GM12878 (cell line): ENCODE measurements at regions not wholly inside any gene's neighbourhood (a gene's known extent, or its start where the extent isn't known, plus 50 kb on each side); places are given as distances from the start of the nearest gene placed in this dataset.

Experiments used
- ATAC-seq: fragments of 200-7000 bp; cut with Tn5 transposase; 3 replicates; pipeline ENCODE4 v1.9.1; 2020; ENCODE audit warnings: mild to moderate bottlenecking, moderate library complexity
- BruUV-seq: library from RNA; stranded (reverse); fragments of 400-500 nt; replicated peaks from 2 replicates; lab custom pipeline; 2021; lab: Mats Ljungman, UMichigan
- CTCF ChIA-PET: fragments of 300-600 bp; sonication (Branson Sonifier 250); formaldehyde crosslinking; extraction: SDS; loops from one replicate; lab custom pipeline; 2021; ENCODE audit warnings: inconsistent platforms; lab: Yijun Ruan, JAX
- POLR2A ChIA-PET: fragments of 350-600 bp; formaldehyde crosslinking; extraction: SDS; loops from one replicate; lab custom pipeline; 2021; ENCODE audit warnings: inconsistent platforms; lab: Charles Lee
- RAD21 ChIA-PET: fragments of 300-600 bp; sonication (Branson Sonifier 250); formaldehyde crosslinking; loops from one replicate; lab custom pipeline; 2023; ENCODE audit warnings: antibody characterized with exemption; ENCODE audit not compliant: unreplicated experiment; lab: Charles Lee
- SMC1A ChIA-PET: fragments of 300-600 bp; sonication (Branson Sonifier 250); formaldehyde crosslinking; loops from one replicate; lab custom pipeline; 2023; ENCODE audit not compliant: unreplicated experiment, uncharacterized antibody; lab: Charles Lee
- DNase-seq: peaks from one replicate; pipeline ENCODE4 v3.0.0-alpha.2; 2011; ENCODE audit warnings: low read depth, low spot score
- FAIRE-seq: peaks from 3 replicates; lab custom pipeline; 2011; peaks lifted over from hg19 to GRCh38; lab: Jason Lieb, UNC
- H2AFZ ChIP-seq: 2 replicates; pipeline ENCODE4 v1.6.0; 2011; ENCODE audit warnings: low read depth, low read length, control low read depth; ENCODE audit not compliant: control insufficient read depth
- H3K27ac ChIP-seq: 2 replicates; pipeline ENCODE4 v1.5.1; 2011; ENCODE audit warnings: control low read depth; ENCODE audit not compliant: control insufficient read depth, insufficient read depth
- H3K27me3 ChIP-seq, 2 experiments: replicated peaks in 1 of 2; 2 replicates each; pipeline versions ENCODE4 v1.6.0 to v1.6.1; 2011; ENCODE audit warnings: low read length in 1 of 2; ENCODE audit not compliant: control insufficient read depth in 2 of 2, insufficient read depth in 2 of 2
- H3K36me3 ChIP-seq, 2 experiments: 2 replicates each; pipeline ENCODE4 v1.5.1; 2011; ENCODE audit warnings: low read length in 1 of 2; ENCODE audit not compliant: control insufficient read depth in 2 of 2, insufficient read depth in 2 of 2
- H3K4me1 ChIP-seq: 2 replicates; pipeline ENCODE4 v1.6.1; 2011; ENCODE audit warnings: mild to moderate bottlenecking, low read length, moderate library complexity, mixed read lengths; ENCODE audit not compliant: control insufficient read depth, insufficient read depth
- H3K4me2 ChIP-seq: 2 replicates; pipeline ENCODE4 v1.6.0; 2011; ENCODE audit warnings: control low read depth; ENCODE audit not compliant: control insufficient read depth, insufficient read depth
- H3K4me3 ChIP-seq: fragments of 200-600 bp; sonication (generic); 2 replicates; pipeline ENCODE4 v1.5.1; 2016
- H3K79me2 ChIP-seq: 2 replicates; pipeline ENCODE4 v1.6.0; 2011; ENCODE audit warnings: low read length; ENCODE audit not compliant: control insufficient read depth, insufficient read depth
- H3K9ac ChIP-seq: 2 replicates; pipeline ENCODE4 v1.8.0; 2011; ENCODE audit warnings: low read length, control low read depth, mixed read lengths; ENCODE audit not compliant: control insufficient read depth, insufficient read depth
- H3K9me3 ChIP-seq: replicated peaks from 3 replicates; pipeline ENCODE4 v1.5.1; 2011; ENCODE audit warnings: mild to moderate bottlenecking, low read length; ENCODE audit not compliant: control insufficient read depth, insufficient read depth
- H4K20me1 ChIP-seq: 2 replicates; pipeline ENCODE4 v1.6.0; 2011; ENCODE audit not compliant: control insufficient read depth, insufficient read depth
- BACH1 ChIP-seq: fragments of 450-650 bp; IDR thresholded peaks from 2 replicates; pipeline ENCODE4 v1.6.1; 2017; ENCODE audit warnings: mild to moderate bottlenecking, borderline replicate concordance
- BCL11A ChIP-seq: IDR thresholded peaks from 2 replicates; pipeline ENCODE4 v1.6.1; 2011; ENCODE audit warnings: low read depth, low read length
- CEBPB ChIP-seq, 2 experiments: fragments of 150-350 bp in 1 of 2; IDR thresholded peaks; 2 replicates each; pipeline ENCODE4 v1.6.1; 2012 to 2014; ENCODE audit warnings: low read depth in 2 of 2, low read length in 2 of 2, borderline replicate concordance in 1 of 2, inconsistent platforms in 1 of 2
- CHD4 ChIP-seq: fragments of 200-600 bp; sonication (generic); IDR thresholded peaks from 2 replicates; pipeline ENCODE4 v1.6.1; 2016; ENCODE audit warnings: mild to moderate bottlenecking
- EED ChIP-seq: sonication (generic); IDR thresholded peaks from 2 replicates; pipeline ENCODE4 v1.6.1; 2016; ENCODE audit warnings: antibody characterized with exemption, low read depth
- EGR1 ChIP-seq, 2 experiments: IDR thresholded peaks; 1 replicate in 1 of 2; 2 replicates in 1 of 2; pipeline ENCODE4 v1.6.1; 2011 to 2012; ENCODE audit warnings: low read depth in 2 of 2, low read length in 2 of 2, borderline replicate concordance in 1 of 2, mild to moderate bottlenecking in 1 of 2, moderate library complexity in 1 of 2
- IRF4 ChIP-seq: IDR thresholded peaks from 2 replicates; pipeline ENCODE4 v1.6.1; 2011; ENCODE audit warnings: low read depth, low read length
- MTA3 ChIP-seq: IDR thresholded peaks from 2 replicates; pipeline ENCODE4 v1.6.1; 2012; ENCODE audit warnings: low read length, inconsistent platforms, borderline replicate concordance
- NRF1 ChIP-seq: conservative IDR thresholded peaks from 2 replicates; pipeline ENCODE4 v1.6.1; 2011; ENCODE audit warnings: mild to moderate bottlenecking, low read depth, low read length, improper control_type of control experiment
- POLR2A ChIP-seq: IDR thresholded peaks from 2 replicates; pipeline ENCODE4 v1.6.1; 2011; ENCODE audit warnings: low read depth, mild to moderate bottlenecking, low read length
- SRF ChIP-seq, 2 experiments: IDR thresholded peaks; 2 replicates each; pipeline ENCODE4 v1.6.1; 2011; ENCODE audit warnings: low read depth in 2 of 2, low read length in 2 of 2, mild to moderate bottlenecking in 1 of 2, moderate library complexity in 1 of 2
- YY1 ChIP-seq: IDR thresholded peaks from 2 replicates; pipeline ENCODE4 v1.6.1; 2011; ENCODE audit warnings: low read depth, mild to moderate bottlenecking, low read length
- ZNF274 ChIP-seq: IDR thresholded peaks from one replicate; pipeline ENCODE4 v1.8.0; 2011; ENCODE audit not compliant: insufficient read length, insufficient read depth
- WGBS: methylation state at CpG from one replicate; pipeline ENCODE4 v1.1.6; 2016; ENCODE audit warnings: low lambda C conversion rate; ENCODE audit not compliant: insufficient replicate concordance, insufficient coverage; ENCODE audit errors: missing lambda C conversion rate; 5-methylcytosine and 5-hydroxymethylcytosine counted together
- in situ Hi-C: fragments of 300-500 bp; cut with MboI; formaldehyde crosslinking; loops from 9 replicates; pipeline ENCODE4 v1.14.3; 2018; ENCODE audit warnings: mixed read lengths
- intact Hi-C: fragments of 100-400 bp; cut with micrococcal nuclease; formaldehyde crosslinking; loops from one replicate; pipeline ENCODE4 v1.14.2; 2022; ENCODE audit not compliant: unreplicated experiment
- TF ChIP-seq, protein P1 (sequence below): IDR thresholded peaks from 2 replicates; pipeline ENCODE4 v1.6.1; 2011; ENCODE audit warnings: mild to moderate bottlenecking, low read depth, low read length, moderate library complexity; ENCODE audit not compliant: insufficient replicate concordance
- TF ChIP-seq, protein P2 (sequence below): IDR thresholded peaks from 2 replicates; pipeline ENCODE4 v1.6.1; 2011; ENCODE audit warnings: low read depth, mild to moderate bottlenecking, low read length, moderate library complexity, borderline replicate concordance; ENCODE audit errors: extremely low read depth
- TF ChIP-seq, protein P3 (sequence below): IDR thresholded peaks from 2 replicates; pipeline ENCODE4 v1.6.1; 2012; ENCODE audit warnings: low read depth, low read length, improper control_type of control experiment
- TF ChIP-seq, protein P4 (sequence below): fragments of 450-650 bp; conservative IDR thresholded peaks from 2 replicates; pipeline ENCODE4 v1.6.1; 2017; ENCODE audit warnings: mild to moderate bottlenecking, moderate library complexity

- TF ChIP-seq YY1 = no peak
- TF ChIP-seq, protein P1, sequence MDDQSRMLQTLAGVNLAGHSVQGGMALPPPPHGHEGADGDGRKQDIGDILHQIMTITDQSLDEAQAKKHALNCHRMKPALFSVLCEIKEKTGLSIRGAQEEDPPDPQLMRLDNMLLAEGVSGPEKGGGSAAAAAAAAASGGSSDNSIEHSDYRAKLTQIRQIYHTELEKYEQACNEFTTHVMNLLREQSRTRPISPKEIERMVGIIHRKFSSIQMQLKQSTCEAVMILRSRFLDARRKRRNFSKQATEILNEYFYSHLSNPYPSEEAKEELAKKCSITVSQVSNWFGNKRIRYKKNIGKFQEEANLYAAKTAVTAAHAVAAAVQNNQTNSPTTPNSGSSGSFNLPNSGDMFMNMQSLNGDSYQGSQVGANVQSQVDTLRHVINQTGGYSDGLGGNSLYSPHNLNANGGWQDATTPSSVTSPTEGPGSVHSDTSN = no peak
Observed at GRCh38 chr6:145075425-145075824, 659.9 kb downstream of the EPM2A start (continued).

GRCh38 chr6:145076115-145076841 lies 659.0 kb downstream of the EPM2A start:
- POLR2A ChIA-PET = no interaction called here
- 21% methylated on average over 8 of the region's 8 CpGs for WGBS
- Histone ChIP-seq H3K4me3 (no peak overlapping the region), H3K4me2 (no peak overlapping the region), H3K9me3 (no peaks in the 10 kb centered on the region), H3K9ac (no peak overlapping the region), H3K79me2 (no peaks in the 10 kb centered on the region), H4K20me1 (no peaks in the 10 kb centered on the region), H3K4me1 (no peaks in the 10 kb centered on the region), H3K36me3 (no peaks in the 10 kb centered on the region), H3K27me3 (no peaks in the 10 kb centered on the region), H3K27ac (no peak overlapping the region), H2AFZ (no peak overlapping the region)
- RAD21 ChIA-PET = no interaction called here
- no peak for ATAC-seq
- SMC1A ChIA-PET = no interaction called here
- BruUV-seq = no TSS peak
- TF ChIP-seq POLR2A (no peak), MTA3 (no peak), NRF1 (no peak), ZNF274 (no peak), SRF (IDR thresholded peaks at IDR 0.05; ENCODE audit: low read depth in 2 of 2, low read length in 2 of 2) (no peak), BCL11A (no peak), IRF4 (no peak), CHD4 (no peak), CEBPB (IDR thresholded peaks at IDR 0.05; ENCODE audit: borderline replicate concordance in 1 of 2, low read depth in 2 of 2, low read length in 2 of 2) (no peak), BACH1 (no peak), EGR1 (IDR thresholded peaks at IDR 0.05; ENCODE audit: borderline replicate concordance in 1 of 2, low read depth in 2 of 2, low read length in 2 of 2) (no peak), EED (no peak)
- TF ChIP-seq, protein P2, sequence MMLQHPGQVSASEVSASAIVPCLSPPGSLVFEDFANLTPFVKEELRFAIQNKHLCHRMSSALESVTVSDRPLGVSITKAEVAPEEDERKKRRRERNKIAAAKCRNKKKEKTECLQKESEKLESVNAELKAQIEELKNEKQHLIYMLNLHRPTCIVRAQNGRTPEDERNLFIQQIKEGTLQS = no peak
- TF ChIP-seq, protein P3, sequence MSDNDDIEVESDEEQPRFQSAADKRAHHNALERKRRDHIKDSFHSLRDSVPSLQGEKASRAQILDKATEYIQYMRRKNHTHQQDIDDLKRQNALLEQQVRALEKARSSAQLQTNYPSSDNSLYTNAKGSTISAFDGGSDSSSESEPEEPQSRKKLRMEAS = no peak
- TF ChIP-seq, protein P4, sequence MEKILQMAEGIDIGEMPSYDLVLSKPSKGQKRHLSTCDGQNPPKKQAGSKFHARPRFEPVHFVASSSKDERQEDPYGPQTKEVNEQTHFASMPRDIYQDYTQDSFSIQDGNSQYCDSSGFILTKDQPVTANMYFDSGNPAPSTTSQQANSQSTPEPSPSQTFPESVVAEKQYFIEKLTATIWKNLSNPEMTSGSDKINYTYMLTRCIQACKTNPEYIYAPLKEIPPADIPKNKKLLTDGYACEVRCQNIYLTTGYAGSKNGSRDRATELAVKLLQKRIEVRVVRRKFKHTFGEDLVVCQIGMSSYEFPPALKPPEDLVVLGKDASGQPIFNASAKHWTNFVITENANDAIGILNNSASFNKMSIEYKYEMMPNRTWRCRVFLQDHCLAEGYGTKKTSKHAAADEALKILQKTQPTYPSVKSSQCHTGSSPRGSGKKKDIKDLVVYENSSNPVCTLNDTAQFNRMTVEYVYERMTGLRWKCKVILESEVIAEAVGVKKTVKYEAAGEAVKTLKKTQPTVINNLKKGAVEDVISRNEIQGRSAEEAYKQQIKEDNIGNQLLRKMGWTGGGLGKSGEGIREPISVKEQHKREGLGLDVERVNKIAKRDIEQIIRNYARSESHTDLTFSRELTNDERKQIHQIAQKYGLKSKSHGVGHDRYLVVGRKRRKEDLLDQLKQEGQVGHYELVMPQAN = no peak
- no peak for FAIRE-seq
- CTCF ChIA-PET = no interaction called here
- intact Hi-C loops (no loop called here), in situ Hi-C loops (no loop called here)
- no peak for DNase-seq
